ENCODE measurements at regions not wholly inside any gene's neighbourhood (a gene's known extent, or its start where the extent isn't known, plus 50 kb on each side); places are given as distances from the start of the nearest gene placed in this dataset.
"Not testable (repeated sequence)": the region's sequence is repeated elsewhere in the genome, so short reads cannot be mapped to it uniquely, and the experiment has no call there.

GRCh38 chr5:86507574-86507973 is 110.2 kb upstream of the COX7C start:
- DNase-seq (no peak), ATAC-seq (ENCODE audit: poor library complexity) (no peak)
- intact Hi-C loops (cut with DNase I) = no loop called here

- DNase-seq; intact Hi-C loops (cut with DNase I); ATAC-seq (ENCODE audit: poor library complexity): not testable (repeated sequence)
Observed at GRCh38 chr5:86510330-86510915, 107.3 kb upstream of the COX7C start.

GRCh38 chr5:86523718-86524117 is 94.0 kb upstream of the COX7C start:
- ATAC-seq (ENCODE audit: poor library complexity) (no peak), DNase-seq (no peak)
- intact Hi-C loops (cut with DNase I) = no loop called here

GRCh38 chr5:86525622-86526021 is 92.1 kb upstream of the COX7C start:
- ATAC-seq (ENCODE audit: poor library complexity) (no peak), DNase-seq (no peak)
- intact Hi-C loops (cut with DNase I) = no loop called here

GRCh38 chr5:86526811-86527348 is 90.9 kb upstream of the COX7C start:
- intact Hi-C loops (cut with DNase I) = no loop called here
- ATAC-seq (ENCODE audit: poor library complexity) (no peak), DNase-seq (no peak)

GRCh38 chr5:86532429-86532828 is 85.3 kb upstream of the COX7C start:
- intact Hi-C loops (cut with DNase I) = no loop called here
- ATAC-seq (ENCODE audit: poor library complexity) = no peak
- no peak for DNase-seq

- DNase-seq = no peak
- ATAC-seq (ENCODE audit: poor library complexity) = no peak
- intact Hi-C loops (cut with DNase I) = no loop called here
Observed at GRCh38 chr5:86536396-86536795, 81.3 kb upstream of the COX7C start.

- intact Hi-C loops (cut with DNase I) = no loop called here
- DNase-seq (no peak), ATAC-seq (ENCODE audit: poor library complexity) (no peak)
Observed at GRCh38 chr5:86542532-86542931, 75.2 kb upstream of the COX7C start.

GRCh38 chr5:86546044-86546443 is 71.7 kb upstream of the COX7C start:
- no peak for DNase-seq
- intact Hi-C loops (cut with DNase I) = no loop called here
- no peak for ATAC-seq (ENCODE audit: poor library complexity)

- ATAC-seq (ENCODE audit: poor library complexity) (no peak), DNase-seq (no peak)
- intact Hi-C loops (cut with DNase I) = no loop called here
Observed at GRCh38 chr5:86546582-86546981, 71.2 kb upstream of the COX7C start.

GRCh38 chr5:86554638-86555037 is 63.1 kb upstream of the COX7C start:
- no peak for ATAC-seq (ENCODE audit: poor library complexity)
- DNase-seq = no peak
- intact Hi-C loops (cut with DNase I) = no loop called here

- DNase-seq = no peak
- intact Hi-C loops (cut with DNase I) = no loop called here
Observed at GRCh38 chr5:86557920-86558319, 59.8 kb upstream of the COX7C start.

GRCh38 chr5:86565197-86565789 is 52.4 kb upstream of the COX7C start:
- ATAC-seq (ENCODE audit: poor library complexity) = no peak
- DNase-seq = no peak
- intact Hi-C loops (cut with DNase I) = no loop called here

More at GRCh38 chr5:86557920-86558319, 59.8 kb upstream of the COX7C start:
- ATAC-seq (ENCODE audit: poor library complexity) = no peak

- DNase-seq; ATAC-seq (ENCODE audit: poor library complexity); intact Hi-C loops (cut with DNase I): not testable (repeated sequence)
Observed at GRCh38 chr5:86566030-86566429, 51.7 kb upstream of the COX7C start.

Measured in Right ventricle myocardium superior (tissue), 1 donor.